GM23338 (cell line): ENCODE measurements at regions not wholly inside any gene's neighbourhood (a gene's known extent, or its start where the extent isn't known, plus 50 kb on each side); places are given as distances from the start of the nearest gene placed in this dataset.
A peak's percentile ranks its signal among the peaks of the same experiment; 100 is the strongest.

Source experiments
- ATAC-seq: fragments of 200-7000 bp; cut with Tn5 transposase; 3 replicates; pipeline ENCODE4 v1.9.1; 2020
- DNase-seq: peaks from one replicate; pipeline ENCODE4 v3.0.0-alpha.2; 2015; ENCODE audit warnings: low spot score
- H2AFZ ChIP-seq: fragments of 200-600 bp; sonication (generic); 2 replicates; pipeline ENCODE4 v1.8.0; 2016; ENCODE audit warnings: antibody characterized with exemption, mild to moderate bottlenecking, moderate library complexity
- H3F3A ChIP-seq: fragments of 200-600 bp; sonication (generic); replicated peaks from 2 replicates; pipeline ENCODE4 v1.8.0; 2017; ENCODE audit warnings: antibody characterized with exemption, mixed run types, low read depth
- H3K27ac ChIP-seq: fragments of 200-600 bp; sonication (generic); 2 replicates; pipeline ENCODE4 v1.6.1; 2016; ENCODE audit warnings: low read depth
- H3K27me3 ChIP-seq: fragments of 200-600 bp; sonication (generic); 2 replicates; pipeline ENCODE4 v1.8.0; 2016; ENCODE audit warnings: mild to moderate bottlenecking, mixed run types, moderate library complexity; ENCODE audit not compliant: insufficient read depth
- H3K36me3 ChIP-seq: fragments of 200-600 bp; sonication (generic); 2 replicates; pipeline ENCODE4 v1.8.0; 2016; ENCODE audit warnings: mild to moderate bottlenecking; ENCODE audit not compliant: insufficient read depth
- H3K4me1 ChIP-seq: fragments of 200-600 bp; sonication (generic); 2 replicates; pipeline ENCODE4 v1.8.0; 2016; ENCODE audit warnings: mild to moderate bottlenecking, moderate library complexity; ENCODE audit not compliant: insufficient read depth
- H3K4me2 ChIP-seq: fragments of 200-600 bp; sonication (generic); 2 replicates; pipeline ENCODE4 v1.7.1; 2017; ENCODE audit warnings: mixed run types
- H3K4me3 ChIP-seq: fragments of 200-600 bp; sonication (generic); 2 replicates; pipeline ENCODE4 v1.6.1; 2016; ENCODE audit warnings: mixed run types
- H3K79me2 ChIP-seq: fragments of 200-600 bp; sonication (generic); replicated peaks from 2 replicates; pipeline ENCODE4 v1.8.0; 2017; ENCODE audit warnings: mild to moderate bottlenecking; ENCODE audit not compliant: insufficient read depth
- H3K9me2 ChIP-seq: fragments of 200-600 bp; sonication (generic); 2 replicates; pipeline ENCODE4 v1.8.0; 2017; ENCODE audit not compliant: insufficient read depth
- H4K20me1 ChIP-seq: fragments of 200-600 bp; sonication (generic); replicated peaks from 2 replicates; pipeline ENCODE4 v1.8.0; 2017; ENCODE audit warnings: mild to moderate bottlenecking; ENCODE audit not compliant: insufficient read depth
- H3K27ac Mint-ChIP-seq: 2 replicates; pipeline ENCODE4 v1.8.0; 2020; ENCODE audit warnings: inconsistent platforms, mild to moderate bottlenecking, moderate library complexity, mixed read lengths
- H3K27me3 Mint-ChIP-seq: 3 replicates; pipeline ENCODE4 v1.8.0; 2022; ENCODE audit warnings: low read depth, mild to moderate bottlenecking, moderate library complexity, mixed read lengths, inconsistent platforms; ENCODE audit not compliant: insufficient read depth, poor library complexity
- H3K36me3 Mint-ChIP-seq: 3 replicates; pipeline ENCODE4 v1.8.0; 2021; ENCODE audit warnings: low read depth, mild to moderate bottlenecking, inconsistent platforms, moderate library complexity, mixed read lengths
- H3K4me1 Mint-ChIP-seq: 3 replicates; pipeline ENCODE4 v1.8.0; 2020; ENCODE audit warnings: mild to moderate bottlenecking, inconsistent platforms, mixed read lengths
- H3K4me3 Mint-ChIP-seq: 3 replicates; pipeline ENCODE4 v1.8.0; 2021; ENCODE audit warnings: moderate library complexity, mild to moderate bottlenecking, inconsistent platforms, mixed read lengths
- H3K9me3 Mint-ChIP-seq: 3 replicates; pipeline ENCODE4 v1.8.0; 2020; ENCODE audit warnings: moderate library complexity, mild to moderate bottlenecking, inconsistent platforms, mixed read lengths
- CREB1 ChIP-seq: fragments of 250-450 bp; sonication (Bioruptor Pico); IDR thresholded peaks from 2 replicates; pipeline ENCODE4 v1.5.0; 2020; ENCODE audit warnings: low read depth, mild to moderate bottlenecking, moderate library complexity
- CTCF ChIP-seq, 2 experiments: fragments of 200-600 bp in 1 of 2; sonication (generic) in 1 of 2; conservative IDR thresholded peaks; 2 replicates each; pipeline versions ENCODE4 v1.5.1 to v1.6.1; 2016 to 2017; ENCODE audit warnings: antibody characterized with exemption in 2 of 2, low read depth in 2 of 2, mild to moderate bottlenecking in 2 of 2, moderate library complexity in 1 of 2
- EZH2 ChIP-seq: fragments of 200-600 bp; sonication (generic); IDR thresholded peaks from one replicate; pipeline ENCODE4 v1.8.0; 2017; ENCODE audit warnings: antibody characterized with exemption, mild to moderate bottlenecking, low read depth; ENCODE audit not compliant: unreplicated experiment
- EZH2phosphoT487 ChIP-seq: fragments of 200-600 bp; sonication (generic); IDR thresholded peaks from one replicate; pipeline ENCODE4 v1.8.1; 2018; ENCODE audit warnings: antibody characterized with exemption; ENCODE audit not compliant: unreplicated experiment
- JUNB ChIP-seq: IDR thresholded peaks from one replicate; pipeline ENCODE4 v1.6.1; 2016; ENCODE audit warnings: antibody characterized with exemption; ENCODE audit not compliant: unreplicated experiment
- NANOG ChIP-seq: IDR thresholded peaks from 2 replicates; pipeline ENCODE4 v1.6.1; 2016; ENCODE audit warnings: antibody characterized with exemption, borderline replicate concordance
- POLR2AphosphoS5 ChIP-seq: IDR thresholded peaks from 2 replicates; pipeline ENCODE4 v1.6.1; 2016; ENCODE audit warnings: antibody characterized with exemption, low read depth
- REST ChIP-seq: IDR thresholded peaks from one replicate; pipeline ENCODE4 v1.6.1; 2018; ENCODE audit warnings: antibody characterized with exemption; ENCODE audit not compliant: unreplicated experiment
- STAT1 ChIP-seq: IDR thresholded peaks from one replicate; pipeline ENCODE4 v1.6.1; 2016; ENCODE audit warnings: antibody characterized with exemption; ENCODE audit not compliant: unreplicated experiment
- ZNF114 ChIP-seq: fragments of 250-450 bp; sonication (Bioruptor Pico); IDR thresholded peaks from 2 replicates; pipeline ENCODE4 v1.5.0; 2020; ENCODE audit warnings: mild to moderate bottlenecking, moderate library complexity
- ZNF331 ChIP-seq: fragments of 250-450 bp; sonication (Bioruptor Pico); IDR thresholded peaks from 2 replicates; pipeline ENCODE4 v1.5.0; 2020; ENCODE audit warnings: low read depth, mild to moderate bottlenecking, moderate library complexity
- ZNF462 ChIP-seq: fragments of 250-450 bp; sonication (Bioruptor Pico); IDR thresholded peaks from 2 replicates; pipeline ENCODE4 v1.5.0; 2020; ENCODE audit warnings: mild to moderate bottlenecking, moderate library complexity
- TF ChIP-seq, protein P1 (sequence below): IDR thresholded peaks from 2 replicates; pipeline ENCODE4 v1.6.1; 2016; ENCODE audit warnings: antibody characterized with exemption

- Histone ChIP-seq H3K9me2 (0 out of 2 replicates have a peak, but pooled peaks cover 16% of the 10 kb centered on the region), H3K4me1 (no peaks in the 10 kb centered on the region), H3K27me3 (no peaks in the 10 kb centered on the region), H4K20me1 (no peaks in the 10 kb centered on the region), H3K79me2 (no peaks in the 10 kb centered on the region), H2AFZ (peak overlapping the region; percentile 34; the same call in 1 of the 2 replicates), H3K4me3 (no peak overlapping the region), H3K4me2 (no peak overlapping the region), H3K36me3 (no peaks in the 10 kb centered on the region), H3K27ac (no peak overlapping the region), H3F3A (no peaks in the 10 kb centered on the region)
- DNase-seq = no peak
- H3K4me3 Mint-ChIP-seq = no peak overlapping the region
- no peaks in the 10 kb centered on the region for H3K27me3 Mint-ChIP-seq
- H3K27ac Mint-ChIP-seq = no peak overlapping the region
- H3K9me3 Mint-ChIP-seq = no peaks in the 10 kb centered on the region; the same call in 2 of the 3 replicates
- H3K36me3 Mint-ChIP-seq = no peaks in the 10 kb centered on the region
- peaks cover 16% of the 10 kb centered on the region for H3K4me1 Mint-ChIP-seq
- TF ChIP-seq JUNB (no peak), POLR2AphosphoS5 (no peak), STAT1 (no peak), REST (no peak), EZH2 (no peak), CTCF (conservative IDR thresholded peaks at IDR 0.05; ENCODE audit: low read depth in 2 of 2) (no peak), ZNF331 (CRISPR knock-in tag) (no peak), ZNF114 (CRISPR knock-in tag) (no peak), NANOG (no peak), CREB1 (CRISPR knock-in tag) (no peak), EZH2phosphoT487 (no peak), ZNF462 (CRISPR knock-in tag) (no peak)
- TF ChIP-seq, protein P1, sequence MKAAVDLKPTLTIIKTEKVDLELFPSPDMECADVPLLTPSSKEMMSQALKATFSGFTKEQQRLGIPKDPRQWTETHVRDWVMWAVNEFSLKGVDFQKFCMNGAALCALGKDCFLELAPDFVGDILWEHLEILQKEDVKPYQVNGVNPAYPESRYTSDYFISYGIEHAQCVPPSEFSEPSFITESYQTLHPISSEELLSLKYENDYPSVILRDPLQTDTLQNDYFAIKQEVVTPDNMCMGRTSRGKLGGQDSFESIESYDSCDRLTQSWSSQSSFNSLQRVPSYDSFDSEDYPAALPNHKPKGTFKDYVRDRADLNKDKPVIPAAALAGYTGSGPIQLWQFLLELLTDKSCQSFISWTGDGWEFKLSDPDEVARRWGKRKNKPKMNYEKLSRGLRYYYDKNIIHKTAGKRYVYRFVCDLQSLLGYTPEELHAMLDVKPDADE = no peak
- peak; percentile 36; the same call in 2 of the 3 replicates for ATAC-seq
Measured at GRCh38 chr20:12056839-12057238, 139.1 kb downstream of the BTBD3 start.
